DMS153 treated with DMSO at 0.1 percent for 48 hours (cell line): ENCODE measurements at regions not wholly inside any gene's neighbourhood (a gene's known extent, or its start where the extent isn't known, plus 50 kb on each side); places are given as distances from the start of the nearest gene placed in this dataset.
A peak's percentile ranks its signal among the peaks of the same experiment; 100 is the strongest.
"Not testable (repeated sequence)": the region's sequence is repeated elsewhere in the genome, so short reads cannot be mapped to it uniquely, and the experiment has no call there.

ENCODE experiments used
- DNase-seq: peaks from one replicate; lab custom pipeline; 2025; ENCODE audit not compliant: unreplicated experiment; lab: John Stamatoyannopoulos, UW

DNA sequence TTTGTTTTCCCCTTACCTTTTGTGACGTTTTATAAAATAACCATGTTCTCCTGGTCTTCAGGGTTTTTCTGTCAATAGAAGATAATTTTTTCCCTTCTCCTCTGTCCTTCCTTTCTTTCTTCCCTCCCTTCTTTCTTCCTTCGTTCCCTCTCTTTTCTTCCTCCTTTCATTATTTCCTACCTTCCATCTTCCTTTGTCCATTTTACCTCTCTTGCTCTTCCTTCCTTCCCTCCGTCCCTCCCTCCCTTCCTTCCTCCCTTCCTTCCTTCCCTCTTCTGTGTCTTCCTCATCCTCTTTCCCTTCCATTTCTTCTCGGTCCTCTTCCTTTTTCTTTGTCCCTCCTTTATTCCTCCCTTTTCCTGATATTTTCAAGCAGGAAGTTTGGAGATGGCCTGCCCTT, 128.2 kb downstream of the TEX36 start:
- no peak for DNase-seq

- no peak for DNase-seq
Measured at GRCh38 chr10:125554016-125554703, 128.8 kb downstream of the TEX36 start.

DNA sequence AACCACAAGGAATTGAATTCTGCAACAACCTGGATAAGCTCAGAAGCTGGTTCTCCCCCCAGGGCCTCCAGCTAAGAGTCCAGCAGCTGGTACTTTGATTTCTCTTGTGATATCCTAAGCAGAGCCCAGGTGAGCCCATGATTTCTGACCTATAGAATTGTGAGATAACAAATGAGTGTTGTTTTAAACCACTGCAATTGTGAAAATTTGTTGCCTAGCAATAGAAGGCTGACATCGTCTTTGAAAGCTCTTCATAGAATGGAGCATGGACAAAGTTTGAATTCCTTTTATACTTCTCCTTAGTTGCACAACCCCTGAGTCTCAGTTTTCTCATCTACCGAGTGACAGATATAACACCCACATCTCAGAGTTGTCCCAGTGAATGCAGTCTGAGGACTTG, 129.9 kb downstream of the TEX36 start:
- DNase-seq = no peak

GRCh38 chr10:125551247-125551646, 131.7 kb downstream of the TEX36 start:
- no peak for DNase-seq

- no peak for DNase-seq
Measured at GRCh38 chr10:125550362-125550761, 132.6 kb downstream of the TEX36 start.

DNA sequence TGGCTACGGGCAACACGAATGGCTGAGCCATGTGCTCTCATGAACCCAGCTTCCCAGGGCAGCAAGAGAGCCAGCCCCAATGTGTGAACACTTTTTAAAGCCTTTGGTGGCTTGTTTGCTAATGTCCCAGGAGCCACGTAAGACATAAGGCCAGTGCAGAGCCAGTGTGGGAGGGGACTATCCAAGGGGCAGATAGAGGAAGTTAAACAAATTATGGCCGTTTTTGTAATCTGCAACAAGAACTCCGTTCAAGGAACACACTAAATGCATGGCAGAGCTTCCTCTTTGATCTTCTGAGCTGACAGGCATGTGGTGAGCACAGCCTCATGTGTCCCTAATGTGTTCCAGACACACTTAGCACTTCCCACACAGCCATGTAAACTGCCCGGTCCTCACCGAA, 133.3 kb downstream of the TEX36 start:
- no peak for DNase-seq

DNA sequence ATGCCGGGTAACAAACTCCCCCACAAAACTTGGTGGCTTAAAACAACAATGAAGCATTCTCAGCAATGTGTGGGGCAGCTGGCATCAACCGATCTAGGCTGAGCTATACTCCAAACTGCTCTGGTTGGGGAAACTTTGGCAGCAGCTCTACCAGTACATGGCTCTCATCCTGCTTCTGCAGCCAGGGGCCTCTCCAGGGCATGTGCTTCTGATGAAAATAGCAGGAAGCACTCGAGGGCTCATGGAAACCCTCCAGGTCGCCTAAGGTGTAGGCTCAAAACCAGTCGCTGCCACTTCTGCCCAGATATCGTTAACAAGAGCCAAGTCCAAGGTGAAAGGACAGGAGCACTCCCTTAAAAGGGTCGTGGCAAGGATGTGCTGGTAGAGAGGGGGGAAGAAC, 134.1 kb downstream of the TEX36 start:
- no peak for DNase-seq

DNA sequence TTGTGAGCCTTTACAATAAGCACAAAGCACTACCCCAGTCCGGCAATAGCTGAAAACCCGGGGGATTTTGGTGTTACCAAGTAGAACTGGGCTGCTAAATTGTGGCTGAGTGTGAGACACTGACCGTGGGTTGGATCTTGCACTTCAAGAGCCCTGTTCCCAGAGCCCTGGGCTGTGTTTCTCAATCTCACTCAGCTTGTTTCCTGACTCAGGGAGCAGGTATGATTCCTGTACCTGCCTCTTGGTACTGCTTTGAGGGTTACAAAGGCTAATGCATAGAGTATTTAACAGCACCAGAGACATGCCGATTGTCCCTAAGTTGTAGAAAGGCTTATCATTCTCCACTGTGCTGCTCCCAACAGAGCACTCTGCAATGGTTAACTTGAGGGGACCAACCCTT, 134.6 kb downstream of the TEX36 start:
- DNase-seq = no peak

DNA sequence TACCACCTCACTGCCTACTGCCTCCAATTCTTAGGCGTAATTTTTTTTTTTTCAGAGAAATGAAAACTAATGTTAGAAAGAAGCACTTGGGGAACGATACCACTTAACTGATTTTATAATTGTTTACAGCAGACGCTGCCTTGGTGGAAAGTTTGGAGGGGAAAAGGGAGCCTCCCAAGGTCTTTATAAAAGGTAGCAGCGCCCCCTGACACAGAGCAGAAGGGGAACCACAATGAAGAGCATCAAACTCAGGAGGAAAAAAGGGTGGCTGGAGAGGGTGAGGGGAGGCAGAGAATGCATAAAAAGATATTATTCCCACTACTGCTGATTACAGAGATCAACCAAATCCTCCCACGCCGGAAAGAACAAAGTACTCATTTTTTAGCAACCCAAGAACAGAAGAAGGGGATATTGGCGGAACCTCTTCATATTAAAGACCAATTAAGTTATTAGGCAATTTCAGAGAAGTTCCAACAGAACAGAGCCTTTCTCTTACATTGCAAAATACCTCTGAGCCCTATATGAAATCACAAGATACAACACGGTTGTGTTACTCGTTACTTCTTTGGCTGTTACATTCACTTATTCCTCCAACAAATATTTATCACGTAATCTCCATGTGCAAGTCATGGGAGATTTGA, 135.8 kb downstream of the TEX36 start:
- no peak for DNase-seq

DNA sequence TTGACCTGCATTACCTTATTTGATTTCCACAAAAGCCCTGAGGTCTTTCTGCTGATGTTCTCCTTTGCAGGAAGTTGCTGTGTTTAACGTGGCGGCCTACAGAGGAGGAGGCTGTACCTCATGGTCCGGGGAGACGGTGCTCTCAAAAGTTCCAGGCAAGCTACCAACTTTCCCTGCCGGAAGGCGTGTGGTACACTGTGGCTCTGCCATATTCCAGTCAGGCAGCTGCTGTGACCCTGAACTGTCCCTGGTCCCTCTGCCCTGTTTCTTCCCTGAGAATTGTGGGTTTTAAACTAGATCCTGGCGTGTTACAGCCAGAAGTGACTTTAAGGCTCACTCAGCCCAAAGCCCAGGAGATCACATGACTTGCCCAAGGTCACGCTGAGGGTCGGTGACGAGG, 139.2 kb downstream of the TEX36 start:
- DNase-seq = no peak

- DNase-seq = peak; percentile 84
Measured at GRCh38 chr10:125538947-125539731, 143.8 kb downstream of the TEX36 start.

GRCh38 chr10:125536236-125536635, 146.7 kb downstream of the TEX36 start:
- DNase-seq = no peak

- no peak for DNase-seq
Measured at GRCh38 chr10:125535559-125535958, 147.4 kb downstream of the TEX36 start.

DNA sequence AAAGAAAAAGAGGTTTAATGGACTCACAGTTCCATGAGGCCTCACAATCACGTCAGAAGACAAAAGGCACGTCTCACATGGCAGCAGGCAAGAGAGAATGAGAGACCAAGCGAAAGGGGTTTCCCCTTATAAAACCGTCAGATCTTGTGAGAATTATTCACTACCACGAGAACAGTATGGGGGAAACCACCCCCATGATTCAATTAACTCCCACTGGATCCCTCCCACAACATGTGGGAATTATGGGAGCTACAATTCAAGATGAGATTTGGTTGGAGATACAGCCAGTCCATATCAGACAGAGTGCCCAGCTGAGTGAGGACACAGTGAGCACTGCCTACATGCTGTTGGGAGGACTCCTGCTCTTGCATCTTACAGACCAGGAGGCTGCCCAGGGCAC, 148.4 kb downstream of the TEX36 start:
- DNase-seq = no peak

GRCh38 chr10:125533866-125534265, 149.1 kb downstream of the TEX36 start:
- no peak for DNase-seq

- no peak for DNase-seq
Measured at GRCh38 chr10:125531465-125531864, 151.5 kb downstream of the TEX36 start.

GRCh38 chr10:125523347-125523746, 159.6 kb downstream of the TEX36 start:
- no peak for DNase-seq

DNA sequence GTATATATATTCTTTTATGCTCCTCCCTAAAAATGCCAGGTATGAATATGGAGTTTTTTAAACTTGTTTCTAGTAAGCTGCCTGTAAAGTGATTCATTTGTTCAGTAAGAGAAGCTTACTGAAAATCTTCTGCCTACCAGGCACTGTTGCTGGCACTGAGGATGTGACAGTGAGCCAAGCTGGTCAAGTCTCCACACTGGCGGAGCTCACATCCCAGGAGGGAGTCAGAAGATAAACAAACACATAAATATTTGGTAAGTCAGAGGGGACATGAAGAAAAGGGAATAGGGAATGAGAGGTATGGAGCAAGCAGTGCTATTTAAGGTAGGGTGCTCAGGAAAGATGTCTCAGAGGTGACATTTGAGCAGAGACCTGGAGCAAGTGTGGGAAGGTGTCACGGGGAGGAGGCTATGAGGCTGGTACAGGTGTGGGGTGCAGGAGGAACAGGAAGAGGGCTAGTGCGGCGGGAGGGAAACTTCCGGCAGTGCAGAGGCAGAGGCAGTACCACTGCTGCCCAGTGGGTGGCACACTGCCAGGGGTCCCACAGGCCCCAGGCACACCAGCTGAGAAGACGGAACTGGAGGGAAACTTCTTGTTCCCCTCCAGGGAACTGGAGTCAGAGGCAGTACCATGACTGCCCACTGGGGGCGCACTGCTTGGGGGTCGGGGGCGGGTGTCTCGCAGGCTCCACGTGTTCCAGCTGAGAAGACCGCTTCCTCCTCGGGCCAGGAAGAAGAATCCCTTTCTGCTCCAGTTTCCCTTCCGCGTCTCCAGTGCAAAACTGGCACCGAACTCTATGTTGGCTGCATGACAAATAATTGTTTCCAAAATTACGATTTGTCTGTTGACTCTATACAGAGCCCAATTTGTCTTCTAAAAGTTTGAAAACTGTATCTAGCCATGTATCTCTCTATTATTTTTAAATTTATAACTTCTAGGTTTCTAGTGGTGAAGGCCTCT, 161.0 kb downstream of the TEX36 start:
- no peak for DNase-seq

DNA sequence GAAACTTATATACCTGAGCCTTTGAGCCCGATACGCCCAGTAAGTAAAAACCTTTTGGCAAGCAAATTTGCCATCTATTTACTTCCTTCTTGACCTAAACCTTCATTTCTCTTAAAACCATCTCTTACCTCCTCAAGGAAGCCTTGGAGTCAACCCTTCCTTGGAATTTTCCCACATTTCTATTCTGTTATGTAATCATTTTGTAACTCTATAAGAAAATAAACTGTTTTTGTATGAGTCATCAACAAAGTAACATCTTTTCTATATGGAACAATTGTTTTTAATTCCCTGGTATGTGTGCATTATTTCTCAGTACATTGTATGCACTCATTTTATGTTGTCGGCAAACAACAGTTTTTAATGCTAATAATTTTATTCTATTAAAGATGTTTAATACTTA, 162.0 kb downstream of the TEX36 start:
- no peak for DNase-seq

- DNase-seq = not testable (repeated sequence)
Measured at GRCh38 chr10:125518397-125518796, 164.6 kb downstream of the TEX36 start.

GRCh38 chr10:125515571-125515970, 167.4 kb downstream of the TEX36 start:
- no peak for DNase-seq
